GM20000 (cell line): ENCODE measurements at regions not wholly inside any gene's neighbourhood (a gene's known extent, or its start where the extent isn't known, plus 50 kb on each side); places are given as distances from the start of the nearest gene placed in this dataset.
"Not testable (repeated sequence)": the region's sequence is repeated elsewhere in the genome, so short reads cannot be mapped to it uniquely, and the experiment has no call there.

Experiments used
- DNase-seq: peaks from one replicate; pipeline ENCODE4 v3.0.0; 2012; ENCODE audit warnings: low spot score
- CTCF ChIP-seq: IDR thresholded peaks from 2 replicates; pipeline ENCODE4 v1.5.1; 2012; ENCODE audit warnings: mild to moderate bottlenecking, control low read depth; ENCODE audit errors: extremely low read depth, missing control alignments

GRCh38 chr4:158038718-158039117 lies 134.1 kb downstream of the GASK1B start:
- no peak for DNase-seq
- TF ChIP-seq CTCF: no peak

- TF ChIP-seq CTCF: no peak
- DNase-seq: no peak
Measured at GRCh38 chr4:158036998-158037397, 135.8 kb downstream of the GASK1B start.

GRCh38 chr4:158035662-158036195 lies 137.1 kb downstream of the GASK1B start:
- no peak for TF ChIP-seq CTCF
- DNase-seq: no peak

GRCh38 chr4:158033416-158034120 lies 139.3 kb downstream of the GASK1B start:
- no peak for DNase-seq
- TF ChIP-seq CTCF: no peak

- no peak for DNase-seq
Measured at GRCh38 chr4:158032733-158033415, 140.0 kb downstream of the GASK1B start.

GRCh38 chr4:158028381-158028780 lies 144.4 kb downstream of the GASK1B start:
- not testable (repeated sequence) for DNase-seq

More at GRCh38 chr4:158032733-158033415, 140.0 kb downstream of the GASK1B start:
- no peak for TF ChIP-seq CTCF

- no peak for TF ChIP-seq CTCF
- DNase-seq: no peak
Measured at GRCh38 chr4:158025131-158025530, 147.7 kb downstream of the GASK1B start.
